GM23248 (cell line): ENCODE measurements at regions not wholly inside any gene's neighbourhood (a gene's known extent, or its start where the extent isn't known, plus 50 kb on each side); places are given as distances from the start of the nearest gene placed in this dataset.

ENCODE experiments used
- EZH2 ChIP-seq: fragments of 200-600 bp; sonication (generic); IDR thresholded peaks from 2 replicates; pipeline ENCODE4 v1.6.1; 2018; ENCODE audit warnings: antibody characterized with exemption, mild to moderate bottlenecking; ENCODE audit not compliant: insufficient read depth, poor library complexity, severe bottlenecking
- EZH2phosphoT487 ChIP-seq: fragments of 200-600 bp; sonication (generic); IDR thresholded peaks from 2 replicates; pipeline ENCODE4 v1.6.1; 2018; ENCODE audit warnings: antibody characterized with exemption, moderate library complexity, mild to moderate bottlenecking, low read depth; ENCODE audit not compliant: insufficient read depth

GRCh38 chr6:43969158-43969981 is 157.9 kb downstream of the MRPL14 start:
- TF ChIP-seq EZH2 (no peak), EZH2phosphoT487 (no peak)
